ENCODE measurements at regions not wholly inside any gene's neighbourhood (a gene's known extent, or its start where the extent isn't known, plus 50 kb on each side); places are given as distances from the start of the nearest gene placed in this dataset.

DNA sequence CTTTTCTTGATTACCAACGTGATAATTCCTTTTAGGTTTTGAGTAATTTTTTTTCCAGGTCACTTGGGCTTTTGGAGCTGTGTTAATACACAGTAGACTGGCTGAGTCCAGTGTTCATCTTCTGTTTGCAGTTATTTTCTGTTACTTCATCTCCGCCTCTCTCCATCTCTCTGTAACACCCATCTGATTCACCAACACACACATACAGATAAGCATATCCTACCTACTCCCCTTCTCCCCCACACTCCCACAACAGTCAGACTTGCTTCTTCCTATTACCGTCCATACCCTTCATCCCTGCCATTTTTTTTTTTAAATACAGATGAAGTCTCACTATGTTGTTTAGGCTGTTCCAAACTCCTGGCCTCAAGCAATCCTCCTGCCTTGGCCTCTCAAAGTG is 72.7 kb upstream of the MANSC4 start:
- Mint-ChIP-seq H3K27ac (no peak overlapping the region), H3K9me3 (peaks cover 4 to 25% (median 13%) of the 10 kb centered on the region in 9 donors), H3K27me3 (peaks cover 5 to 23% (median 9%) of the 10 kb centered on the region in 5 donors), H3K4me1 (no peaks in the 10 kb centered on the region), H3K4me3 (no peak overlapping the region), H3K36me3 (peaks cover 0 to 20% (median 2%) of the 10 kb centered on the region in 3 donors)
- POLR2A ChIA-PET: no interaction called here
- ATAC-seq (no peak), DNase-seq (no peak)

Data from naive thymus-derived CD8-positive, alpha-beta T cell (primary cell).